ENCODE measurements at regions not wholly inside any gene's neighbourhood (a gene's known extent, or its start where the extent isn't known, plus 50 kb on each side); places are given as distances from the start of the nearest gene placed in this dataset.

DNA sequence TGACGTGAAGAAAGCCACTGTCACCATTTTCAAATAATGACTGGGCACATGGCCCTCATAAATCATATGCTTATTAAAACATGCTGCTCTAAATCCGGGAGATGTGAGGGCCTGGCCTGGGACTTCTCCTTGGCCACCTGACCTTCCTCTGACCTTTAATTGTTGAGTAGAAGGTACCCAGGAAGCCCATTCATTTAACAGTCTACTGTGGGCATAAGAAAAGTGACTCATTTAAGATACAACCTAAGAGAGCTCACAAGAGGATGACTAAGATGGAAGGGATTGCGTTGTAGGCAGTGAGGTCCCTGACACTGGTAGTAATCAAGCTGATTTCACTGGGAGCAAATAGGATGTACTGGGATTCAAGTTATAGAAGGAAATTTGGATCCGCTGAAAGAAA lies 203.4 kb upstream of the GPR26 start:
- no peaks in the 10 kb centered on the region for H3K9me3 ChIP-seq (ENCODE audit: severe bottlenecking)
- no peak overlapping the region for H3K27ac ChIP-seq (ENCODE audit: poor library complexity, severe bottlenecking)
- H3K4me3 ChIP-seq (ENCODE audit: severe bottlenecking): no peak overlapping the region
- no peaks in the 10 kb centered on the region for H3K4me1 ChIP-seq (ENCODE audit: insufficient read depth, poor library complexity, severe bottlenecking)
- TF ChIP-seq, protein P1, sequence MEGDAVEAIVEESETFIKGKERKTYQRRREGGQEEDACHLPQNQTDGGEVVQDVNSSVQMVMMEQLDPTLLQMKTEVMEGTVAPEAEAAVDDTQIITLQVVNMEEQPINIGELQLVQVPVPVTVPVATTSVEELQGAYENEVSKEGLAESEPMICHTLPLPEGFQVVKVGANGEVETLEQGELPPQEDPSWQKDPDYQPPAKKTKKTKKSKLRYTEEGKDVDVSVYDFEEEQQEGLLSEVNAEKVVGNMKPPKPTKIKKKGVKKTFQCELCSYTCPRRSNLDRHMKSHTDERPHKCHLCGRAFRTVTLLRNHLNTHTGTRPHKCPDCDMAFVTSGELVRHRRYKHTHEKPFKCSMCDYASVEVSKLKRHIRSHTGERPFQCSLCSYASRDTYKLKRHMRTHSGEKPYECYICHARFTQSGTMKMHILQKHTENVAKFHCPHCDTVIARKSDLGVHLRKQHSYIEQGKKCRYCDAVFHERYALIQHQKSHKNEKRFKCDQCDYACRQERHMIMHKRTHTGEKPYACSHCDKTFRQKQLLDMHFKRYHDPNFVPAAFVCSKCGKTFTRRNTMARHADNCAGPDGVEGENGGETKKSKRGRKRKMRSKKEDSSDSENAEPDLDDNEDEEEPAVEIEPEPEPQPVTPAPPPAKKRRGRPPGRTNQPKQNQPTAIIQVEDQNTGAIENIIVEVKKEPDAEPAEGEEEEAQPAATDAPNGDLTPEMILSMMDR (IDR thresholded peaks at IDR 0.05; ENCODE audit: poor library complexity, severe bottlenecking): no peak
- no peaks in the 10 kb centered on the region for H3K36me3 ChIP-seq (ENCODE audit: low read depth)
- DNase-seq (ENCODE audit: low spot score) (no peak), ATAC-seq (ENCODE audit: low read depth) (no peak)
- H3K27me3 ChIP-seq (ENCODE audit: insufficient read depth, poor library complexity, severe bottlenecking): no peaks in the 10 kb centered on the region

DNA sequence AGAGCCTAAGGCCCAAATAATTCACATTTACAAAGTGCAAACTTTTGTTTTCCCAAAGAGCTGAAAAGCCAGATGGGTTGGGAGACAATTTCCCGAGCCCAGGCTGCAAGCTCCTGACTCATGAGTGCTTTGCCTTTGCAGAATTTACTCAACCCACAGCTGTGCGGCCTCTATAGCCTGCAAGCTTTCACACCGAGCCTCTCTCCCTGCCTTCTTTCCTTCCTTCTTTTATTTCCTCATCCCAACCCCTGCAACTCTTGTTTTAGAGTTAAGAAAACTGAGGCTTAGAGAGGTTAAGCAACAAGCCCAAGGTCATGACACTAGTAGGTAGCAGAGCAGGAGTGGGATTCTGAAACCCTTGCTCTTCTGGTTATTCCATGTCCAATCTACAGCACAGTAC lies 203.0 kb upstream of the GPR26 start:
- no peak for ATAC-seq (ENCODE audit: low read depth)
- Histone ChIP-seq H3K4me1 (ENCODE audit: insufficient read depth, poor library complexity, severe bottlenecking) (no peaks in the 10 kb centered on the region), H3K27ac (ENCODE audit: poor library complexity, severe bottlenecking) (no peak overlapping the region), H3K27me3 (ENCODE audit: insufficient read depth, poor library complexity, severe bottlenecking) (no peaks in the 10 kb centered on the region), H3K9me3 (ENCODE audit: severe bottlenecking) (no peaks in the 10 kb centered on the region), H3K4me3 (ENCODE audit: severe bottlenecking) (no peak overlapping the region), H3K36me3 (ENCODE audit: low read depth) (no peaks in the 10 kb centered on the region)
- TF ChIP-seq, protein P1 (IDR thresholded peaks at IDR 0.05; ENCODE audit: poor library complexity, severe bottlenecking): no peak
- DNase-seq (ENCODE audit: low spot score): no peak

DNA sequence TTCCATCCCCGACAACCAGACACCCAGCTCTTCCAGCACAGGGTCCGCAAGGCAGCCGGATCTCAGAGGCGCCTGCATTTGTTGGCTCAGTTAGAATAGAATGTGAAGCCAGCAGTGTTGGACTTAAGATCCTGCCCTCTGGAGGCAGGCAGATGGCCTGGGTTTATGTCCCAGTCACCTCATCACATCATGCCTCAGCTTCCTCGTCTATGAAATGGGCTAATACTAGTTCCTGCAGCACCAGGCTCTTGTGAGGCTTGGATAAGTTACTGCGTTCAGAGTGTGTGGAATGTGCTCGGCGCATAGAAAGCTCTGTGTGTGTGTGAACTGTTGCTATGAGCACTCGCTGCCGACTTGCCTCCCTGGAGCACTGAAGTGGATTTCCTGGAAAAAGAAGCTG lies 202.5 kb upstream of the GPR26 start:
- Histone ChIP-seq H3K27me3 (ENCODE audit: insufficient read depth, poor library complexity, severe bottlenecking) (no peaks in the 10 kb centered on the region), H3K9me3 (ENCODE audit: severe bottlenecking) (no peaks in the 10 kb centered on the region), H3K27ac (ENCODE audit: poor library complexity, severe bottlenecking) (no peak overlapping the region), H3K4me1 (ENCODE audit: insufficient read depth, poor library complexity, severe bottlenecking) (no peaks in the 10 kb centered on the region), H3K4me3 (ENCODE audit: severe bottlenecking) (no peak overlapping the region), H3K36me3 (ENCODE audit: low read depth) (no peaks in the 10 kb centered on the region)
- ATAC-seq (ENCODE audit: low read depth): no peak
- TF ChIP-seq, protein P1 (IDR thresholded peaks at IDR 0.05; ENCODE audit: poor library complexity, severe bottlenecking): no peak
- no peak for DNase-seq (ENCODE audit: low spot score)

- Histone ChIP-seq H3K4me1 (ENCODE audit: insufficient read depth, poor library complexity, severe bottlenecking) (no peaks in the 10 kb centered on the region), H3K9me3 (ENCODE audit: severe bottlenecking) (no peaks in the 10 kb centered on the region), H3K4me3 (ENCODE audit: severe bottlenecking) (no peak overlapping the region), H3K27me3 (ENCODE audit: insufficient read depth, poor library complexity, severe bottlenecking) (no peaks in the 10 kb centered on the region), H3K36me3 (ENCODE audit: low read depth) (no peaks in the 10 kb centered on the region), H3K27ac (ENCODE audit: poor library complexity, severe bottlenecking) (no peak overlapping the region)
- no peak for DNase-seq (ENCODE audit: low spot score)
- no peak for ATAC-seq (ENCODE audit: low read depth)
- TF ChIP-seq, protein P1 (IDR thresholded peaks at IDR 0.05; ENCODE audit: poor library complexity, severe bottlenecking): no peak
Observed at GRCh38 chr10:123464430-123465323, 201.5 kb upstream of the GPR26 start.

DNA sequence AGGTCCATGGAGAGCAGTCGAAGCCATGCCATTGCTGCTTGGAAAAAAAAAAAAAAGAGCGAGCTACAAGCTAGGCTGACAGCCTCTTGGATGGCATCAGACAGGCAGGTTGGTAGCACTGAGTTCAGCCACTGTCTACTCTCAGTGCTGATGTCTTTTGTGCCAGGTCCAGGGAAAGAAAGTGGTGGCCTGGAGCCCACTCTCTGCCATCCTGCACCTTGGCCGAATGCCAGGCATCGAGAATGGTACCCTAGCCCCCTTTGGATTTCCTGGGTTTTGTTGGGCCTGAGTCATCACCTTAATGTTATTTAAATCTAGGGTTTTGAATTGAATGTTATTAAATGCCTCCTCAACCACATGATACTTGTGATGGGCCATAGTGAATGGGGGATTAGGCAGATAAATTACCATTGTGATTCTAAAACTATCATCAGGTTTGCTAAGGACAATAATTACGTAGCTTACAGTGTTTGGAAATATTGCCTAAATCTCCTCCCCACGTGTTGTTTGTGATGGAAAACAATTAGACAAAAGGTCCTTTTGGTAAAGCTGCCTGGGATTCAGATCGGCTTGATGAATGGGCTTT lies 195.7 kb upstream of the GPR26 start:
- H3K9me3 ChIP-seq (ENCODE audit: severe bottlenecking): no peaks in the 10 kb centered on the region
- DNase-seq (ENCODE audit: low spot score) (no peak), ATAC-seq (ENCODE audit: low read depth) (no peak)
- TF ChIP-seq, protein P1 (IDR thresholded peaks at IDR 0.05; ENCODE audit: poor library complexity, severe bottlenecking): no peak
- H3K4me1 ChIP-seq (ENCODE audit: insufficient read depth, poor library complexity, severe bottlenecking): no peaks in the 10 kb centered on the region
- H3K27ac ChIP-seq (ENCODE audit: poor library complexity, severe bottlenecking): no peak overlapping the region
- no peaks in the 10 kb centered on the region for H3K36me3 ChIP-seq (ENCODE audit: low read depth)
- H3K27me3 ChIP-seq (ENCODE audit: insufficient read depth, poor library complexity, severe bottlenecking): peaks cover 2% of the 10 kb centered on the region
- no peak overlapping the region for H3K4me3 ChIP-seq (ENCODE audit: severe bottlenecking)
